ENCODE measurements at regions not wholly inside any gene's neighbourhood (a gene's known extent, or its start where the extent isn't known, plus 50 kb on each side); places are given as distances from the start of the nearest gene placed in this dataset.

GRCh38 chr20:58059260-58059544 is 169.3 kb downstream of the ANKRD60 start:
- H3K4me1 ChIP-seq = peaks cover 12% of the 10 kb centered on the region
- no peaks in the 10 kb centered on the region for H3K27me3 ChIP-seq (ENCODE audit: low read depth)
- DNase-seq (no peak), ATAC-seq (no peak)
- TF ChIP-seq, protein P1, sequence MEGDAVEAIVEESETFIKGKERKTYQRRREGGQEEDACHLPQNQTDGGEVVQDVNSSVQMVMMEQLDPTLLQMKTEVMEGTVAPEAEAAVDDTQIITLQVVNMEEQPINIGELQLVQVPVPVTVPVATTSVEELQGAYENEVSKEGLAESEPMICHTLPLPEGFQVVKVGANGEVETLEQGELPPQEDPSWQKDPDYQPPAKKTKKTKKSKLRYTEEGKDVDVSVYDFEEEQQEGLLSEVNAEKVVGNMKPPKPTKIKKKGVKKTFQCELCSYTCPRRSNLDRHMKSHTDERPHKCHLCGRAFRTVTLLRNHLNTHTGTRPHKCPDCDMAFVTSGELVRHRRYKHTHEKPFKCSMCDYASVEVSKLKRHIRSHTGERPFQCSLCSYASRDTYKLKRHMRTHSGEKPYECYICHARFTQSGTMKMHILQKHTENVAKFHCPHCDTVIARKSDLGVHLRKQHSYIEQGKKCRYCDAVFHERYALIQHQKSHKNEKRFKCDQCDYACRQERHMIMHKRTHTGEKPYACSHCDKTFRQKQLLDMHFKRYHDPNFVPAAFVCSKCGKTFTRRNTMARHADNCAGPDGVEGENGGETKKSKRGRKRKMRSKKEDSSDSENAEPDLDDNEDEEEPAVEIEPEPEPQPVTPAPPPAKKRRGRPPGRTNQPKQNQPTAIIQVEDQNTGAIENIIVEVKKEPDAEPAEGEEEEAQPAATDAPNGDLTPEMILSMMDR (IDR thresholded peaks at IDR 0.05) = no peak
- H3K27ac ChIP-seq = no peak overlapping the region
- peaks cover 6% of the 10 kb centered on the region for H3K9me3 ChIP-seq
- H3K4me3 ChIP-seq = no peak overlapping the region
- intact Hi-C loops (cut with DNase I) = no loop called here
- no peaks in the 10 kb centered on the region for H3K36me3 ChIP-seq

DNA sequence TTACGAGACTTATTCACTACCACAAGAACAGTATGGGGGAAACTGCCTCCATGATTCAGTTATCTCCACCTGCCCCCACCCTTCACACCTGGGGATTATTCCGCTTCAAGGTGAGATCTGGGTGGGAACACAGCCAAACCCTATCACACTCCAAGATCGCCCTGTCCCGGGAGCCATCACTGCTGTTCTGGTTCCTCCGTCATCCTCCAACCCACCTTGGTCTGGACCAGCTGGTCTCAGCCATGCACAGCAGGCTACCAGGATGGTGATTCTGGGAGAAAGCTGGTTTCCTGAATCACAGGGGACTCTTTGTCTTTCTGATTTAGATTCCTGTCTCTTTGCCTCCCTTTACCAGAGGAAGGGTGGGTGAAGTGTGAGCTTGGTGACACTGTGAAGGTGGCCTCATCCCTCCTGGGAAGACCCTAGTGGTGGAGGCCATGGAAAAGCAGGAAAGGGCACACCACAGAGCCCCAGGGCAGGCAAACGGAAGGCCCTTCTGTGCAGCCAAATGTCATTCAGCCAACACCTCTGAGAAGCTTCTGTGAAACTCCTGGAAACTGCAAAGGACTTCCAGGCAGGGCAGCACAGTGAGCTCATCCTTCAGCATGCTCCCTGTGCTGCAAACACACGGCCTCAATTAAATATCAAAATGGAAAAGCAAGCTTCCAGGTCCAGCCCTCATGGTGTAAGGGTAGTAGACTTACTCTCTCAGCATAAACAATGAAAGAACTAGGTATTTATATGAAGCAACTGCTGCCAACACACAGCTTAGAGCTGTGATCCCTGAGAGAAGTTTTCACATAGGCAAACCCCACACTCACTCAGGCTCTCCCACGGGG is 169.8 kb downstream of the ANKRD60 start:
- H3K4me1 ChIP-seq = peaks cover 12% of the 10 kb centered on the region
- DNase-seq (no peak), ATAC-seq (no peak)
- no peaks in the 10 kb centered on the region for H3K36me3 ChIP-seq
- intact Hi-C loops (cut with DNase I) = no loop called here
- peaks cover 6% of the 10 kb centered on the region for H3K9me3 ChIP-seq
- no peak overlapping the region for H3K27ac ChIP-seq
- H3K4me3 ChIP-seq = no peak overlapping the region
- TF ChIP-seq, protein P1 (IDR thresholded peaks at IDR 0.05) = no peak
- H3K27me3 ChIP-seq (ENCODE audit: low read depth) = no peaks in the 10 kb centered on the region

DNA sequence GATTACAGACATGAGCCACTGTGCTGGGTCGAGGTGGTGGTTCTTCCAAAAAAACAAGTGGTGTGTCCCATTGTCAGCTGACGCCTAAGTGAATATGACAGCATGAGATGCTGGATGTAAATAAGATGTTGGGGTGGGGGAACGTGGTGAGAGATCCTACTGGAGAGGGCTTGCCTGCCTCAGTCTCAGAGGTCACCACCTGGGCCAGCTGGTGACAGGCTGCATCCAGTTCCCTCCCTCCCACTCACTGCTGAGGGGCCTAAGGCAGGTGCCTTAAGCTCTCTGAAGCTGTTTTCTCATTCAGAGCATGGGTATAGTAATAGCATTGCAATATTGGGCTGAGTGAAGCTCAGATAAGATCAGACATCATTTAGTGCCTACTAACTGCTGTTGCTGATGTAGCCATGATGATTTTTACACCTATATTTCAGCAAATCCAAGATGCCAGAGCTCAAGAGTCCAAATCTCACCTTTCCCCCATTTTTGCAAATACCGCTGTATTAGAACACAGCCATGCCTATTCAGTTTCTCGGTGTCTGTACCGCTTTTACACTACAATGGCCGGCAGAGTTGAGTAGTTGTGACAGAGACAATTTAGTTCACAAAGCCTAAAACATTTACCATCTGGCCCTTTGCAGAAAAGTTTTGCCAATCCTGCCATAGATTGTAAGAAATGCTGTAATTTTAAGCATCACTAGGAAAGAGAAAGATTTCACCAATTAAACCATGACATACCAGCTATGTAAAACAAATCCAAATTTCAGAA is 171.3 kb downstream of the ANKRD60 start:
- Histone ChIP-seq H3K9me3 (no peaks in the 10 kb centered on the region), H3K4me3 (no peak overlapping the region), H3K36me3 (no peaks in the 10 kb centered on the region), H3K27me3 (ENCODE audit: low read depth) (no peaks in the 10 kb centered on the region), H3K4me1 (peaks cover 12% of the 10 kb centered on the region), H3K27ac (no peak overlapping the region)
- intact Hi-C loops (cut with DNase I) = no loop called here
- no peak for DNase-seq
- TF ChIP-seq, protein P1 (IDR thresholded peaks at IDR 0.05) = no peak
- no peak for ATAC-seq

GRCh38 chr20:58056021-58056591 is 172.3 kb downstream of the ANKRD60 start:
- DNase-seq = no peak
- Histone ChIP-seq H3K27ac (no peak overlapping the region), H3K36me3 (no peaks in the 10 kb centered on the region), H3K27me3 (ENCODE audit: low read depth) (no peaks in the 10 kb centered on the region), H3K4me3 (no peak overlapping the region), H3K9me3 (peaks cover 7% of the 10 kb centered on the region), H3K4me1 (peaks cover 12% of the 10 kb centered on the region)
- intact Hi-C loops (cut with DNase I) = no loop called here
- no peak for ATAC-seq
- TF ChIP-seq, protein P1 (IDR thresholded peaks at IDR 0.05) = no peak

DNA sequence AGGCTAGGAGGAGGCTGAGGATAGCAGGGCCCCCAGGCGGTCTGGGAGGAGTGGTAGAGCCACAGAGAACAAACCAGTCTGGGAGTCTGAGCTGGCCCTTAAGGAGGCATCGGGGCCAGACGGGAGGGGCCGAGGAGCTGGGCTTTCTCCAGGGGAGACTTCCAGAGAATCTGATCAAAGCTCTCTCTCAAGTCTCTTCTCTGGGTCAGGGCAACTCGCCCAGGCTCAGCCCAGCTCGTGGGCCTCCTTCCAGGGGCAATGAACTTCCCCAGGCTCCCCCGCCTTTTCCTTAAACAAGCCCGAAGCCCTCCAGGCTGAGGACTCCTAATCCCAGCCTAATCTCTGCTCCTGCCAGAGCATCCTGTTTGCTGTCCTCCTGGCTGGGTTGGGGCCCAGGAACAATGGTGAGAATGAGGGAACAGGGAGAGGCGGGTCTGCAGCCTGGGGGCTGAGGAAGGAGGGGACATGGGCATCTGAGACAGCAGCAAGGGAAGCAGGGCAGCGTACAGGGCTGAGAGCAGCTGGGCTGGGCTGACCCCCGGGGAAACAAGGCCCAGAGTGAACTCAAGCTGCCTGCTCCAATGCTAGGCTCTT is 173.6 kb downstream of the ANKRD60 start:
- DNase-seq (no peak), ATAC-seq (peak; percentile 59 to 72)
- no peaks in the 10 kb centered on the region for H3K36me3 ChIP-seq
- peak overlapping the region; percentile 33 for H3K27ac ChIP-seq
- H3K27me3 ChIP-seq (ENCODE audit: low read depth) = no peaks in the 10 kb centered on the region
- TF ChIP-seq, protein P1 (IDR thresholded peaks at IDR 0.05) = no peak
- no peak overlapping the region for H3K4me3 ChIP-seq
- peaks cover 12% of the 10 kb centered on the region for H3K4me1 ChIP-seq
- intact Hi-C loops (cut with DNase I) = no loop called here
- H3K9me3 ChIP-seq = peaks cover 7% of the 10 kb centered on the region
